GM12878 (cell line): ENCODE measurements at regions not wholly inside any gene's neighbourhood (a gene's known extent, or its start where the extent isn't known, plus 50 kb on each side); places are given as distances from the start of the nearest gene placed in this dataset.

ENCODE experiments used
- ATAC-seq: fragments of 200-7000 bp; cut with Tn5 transposase; 3 replicates; pipeline ENCODE4 v1.9.1; 2020; ENCODE audit warnings: mild to moderate bottlenecking, moderate library complexity
- BruUV-seq: library from RNA; stranded (reverse); fragments of 400-500 nt; replicated peaks from 2 replicates; lab custom pipeline; 2021; lab: Mats Ljungman, UMichigan
- CTCF ChIA-PET: fragments of 300-600 bp; sonication (Branson Sonifier 250); formaldehyde crosslinking; extraction: SDS; loops from one replicate; lab custom pipeline; 2021; ENCODE audit warnings: inconsistent platforms; lab: Yijun Ruan, JAX
- POLR2A ChIA-PET: fragments of 350-600 bp; formaldehyde crosslinking; extraction: SDS; loops from one replicate; lab custom pipeline; 2021; ENCODE audit warnings: inconsistent platforms; lab: Charles Lee
- RAD21 ChIA-PET: fragments of 300-600 bp; sonication (Branson Sonifier 250); formaldehyde crosslinking; loops from one replicate; lab custom pipeline; 2023; ENCODE audit warnings: antibody characterized with exemption; ENCODE audit not compliant: unreplicated experiment; lab: Charles Lee
- SMC1A ChIA-PET: fragments of 300-600 bp; sonication (Branson Sonifier 250); formaldehyde crosslinking; loops from one replicate; lab custom pipeline; 2023; ENCODE audit not compliant: unreplicated experiment, uncharacterized antibody; lab: Charles Lee
- DNase-seq: peaks from one replicate; pipeline ENCODE4 v3.0.0-alpha.2; 2011; ENCODE audit warnings: low read depth, low spot score
- FAIRE-seq: peaks from 3 replicates; lab custom pipeline; 2011; peaks lifted over from hg19 to GRCh38; lab: Jason Lieb, UNC
- H2AFZ ChIP-seq: 2 replicates; pipeline ENCODE4 v1.6.0; 2011; ENCODE audit warnings: low read depth, low read length, control low read depth; ENCODE audit not compliant: control insufficient read depth
- H3K27ac ChIP-seq: 2 replicates; pipeline ENCODE4 v1.5.1; 2011; ENCODE audit warnings: control low read depth; ENCODE audit not compliant: control insufficient read depth, insufficient read depth
- H3K27me3 ChIP-seq, 2 experiments: replicated peaks in 1 of 2; 2 replicates each; pipeline versions ENCODE4 v1.6.0 to v1.6.1; 2011; ENCODE audit warnings: low read length in 1 of 2; ENCODE audit not compliant: control insufficient read depth in 2 of 2, insufficient read depth in 2 of 2
- H3K36me3 ChIP-seq, 2 experiments: 2 replicates each; pipeline ENCODE4 v1.5.1; 2011; ENCODE audit warnings: low read length in 1 of 2; ENCODE audit not compliant: control insufficient read depth in 2 of 2, insufficient read depth in 2 of 2
- H3K4me1 ChIP-seq: 2 replicates; pipeline ENCODE4 v1.6.1; 2011; ENCODE audit warnings: mild to moderate bottlenecking, low read length, moderate library complexity, mixed read lengths; ENCODE audit not compliant: control insufficient read depth, insufficient read depth
- H3K4me2 ChIP-seq: 2 replicates; pipeline ENCODE4 v1.6.0; 2011; ENCODE audit warnings: control low read depth; ENCODE audit not compliant: control insufficient read depth, insufficient read depth
- H3K4me3 ChIP-seq: fragments of 200-600 bp; sonication (generic); 2 replicates; pipeline ENCODE4 v1.5.1; 2016
- H3K79me2 ChIP-seq: 2 replicates; pipeline ENCODE4 v1.6.0; 2011; ENCODE audit warnings: low read length; ENCODE audit not compliant: control insufficient read depth, insufficient read depth
- H3K9ac ChIP-seq: 2 replicates; pipeline ENCODE4 v1.8.0; 2011; ENCODE audit warnings: low read length, control low read depth, mixed read lengths; ENCODE audit not compliant: control insufficient read depth, insufficient read depth
- H3K9me3 ChIP-seq: replicated peaks from 3 replicates; pipeline ENCODE4 v1.5.1; 2011; ENCODE audit warnings: mild to moderate bottlenecking, low read length; ENCODE audit not compliant: control insufficient read depth, insufficient read depth
- H4K20me1 ChIP-seq: 2 replicates; pipeline ENCODE4 v1.6.0; 2011; ENCODE audit not compliant: control insufficient read depth, insufficient read depth
- SMAD5 ChIP-seq: IDR thresholded peaks from 2 replicates; pipeline ENCODE4 v1.6.1; 2016; ENCODE audit warnings: antibody characterized with exemption, low read depth
- SRF ChIP-seq, 2 experiments: IDR thresholded peaks; 2 replicates each; pipeline ENCODE4 v1.6.1; 2011; ENCODE audit warnings: low read depth in 2 of 2, low read length in 2 of 2, mild to moderate bottlenecking in 1 of 2, moderate library complexity in 1 of 2
- WRNIP1 ChIP-seq: IDR thresholded peaks from 2 replicates; pipeline ENCODE4 v1.6.1; 2011; ENCODE audit warnings: low read depth, low read length, improper control_type of control experiment, borderline replicate concordance
- ZNF217 ChIP-seq: fragments of 450-650 bp; IDR thresholded peaks from 2 replicates; pipeline ENCODE4 v1.6.1; 2017; ENCODE audit warnings: antibody characterized with exemption, mild to moderate bottlenecking
- WGBS: methylation state at CpG from one replicate; pipeline ENCODE4 v1.1.6; 2016; ENCODE audit warnings: low lambda C conversion rate; ENCODE audit not compliant: insufficient replicate concordance, insufficient coverage; ENCODE audit errors: missing lambda C conversion rate; 5-methylcytosine and 5-hydroxymethylcytosine counted together
- in situ Hi-C: fragments of 300-500 bp; cut with MboI; formaldehyde crosslinking; loops from 9 replicates; pipeline ENCODE4 v1.14.3; 2018; ENCODE audit warnings: mixed read lengths
- intact Hi-C: fragments of 100-400 bp; cut with micrococcal nuclease; formaldehyde crosslinking; loops from one replicate; pipeline ENCODE4 v1.14.2; 2022; ENCODE audit not compliant: unreplicated experiment
- TF ChIP-seq, protein P1 (sequence below): fragments of 450-650 bp; IDR thresholded peaks from 2 replicates; pipeline ENCODE4 v1.6.1; 2016; ENCODE audit warnings: mild to moderate bottlenecking
- TF ChIP-seq, protein P2 (sequence below): fragments of 450-650 bp; formaldehyde crosslinking; IDR thresholded peaks from 2 replicates; pipeline ENCODE4 v1.4.0; 2020; ENCODE audit warnings: mild to moderate bottlenecking, moderate library complexity
- TF ChIP-seq, protein P3 (sequence below): fragments of 450-650 bp; IDR thresholded peaks from 2 replicates; pipeline ENCODE4 v1.6.1; 2017; ENCODE audit warnings: mild to moderate bottlenecking, moderate library complexity

DNA sequence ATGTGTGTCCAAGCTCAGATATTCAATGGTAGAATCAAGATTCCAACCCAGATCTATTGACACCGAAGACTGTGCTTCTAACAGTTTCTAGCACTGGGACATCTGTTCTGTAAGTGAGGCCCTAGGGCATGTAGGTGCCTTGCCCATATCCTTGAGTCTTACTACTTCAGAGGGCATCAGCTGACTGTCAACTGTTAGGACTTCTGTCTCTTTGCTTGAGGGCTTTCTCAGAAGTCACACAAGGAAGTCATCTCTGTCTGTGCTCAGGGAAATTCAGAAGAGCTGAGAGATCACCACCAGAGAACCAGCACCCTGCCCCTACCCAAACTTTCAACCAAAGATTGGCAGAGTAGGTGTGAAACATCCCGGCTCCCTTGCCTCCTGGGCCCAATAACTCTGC is 403.6 kb upstream of the PROK2 start:
- intact Hi-C loops: no loop called here
- ChIA-PET POLR2A (no interaction called here), CTCF (interaction anchor here (0.6 to 0.7 kb wide), 2 partner anchors 496 to 684 kb away, joined by 3 read pairs; no protein-coding TSS in a partner anchor), SMC1A (no interaction called here), RAD21 (no interaction called here)
- Histone ChIP-seq H3K4me1 (peaks cover 5% of the 10 kb centered on the region; the same call in 1 of the 2 replicates), H3K79me2 (no peaks in the 10 kb centered on the region), H2AFZ (no peak overlapping the region), H3K27me3 (no peaks in the 10 kb centered on the region), H3K4me3 (no peak overlapping the region), H3K9me3 (peaks cover 2% of the 10 kb centered on the region; the same call in 1 of the 3 replicates), H3K36me3 (no peaks in the 10 kb centered on the region), H4K20me1 (no peaks in the 10 kb centered on the region), H3K27ac (no peak overlapping the region), H3K4me2 (no peak overlapping the region), H3K9ac (no peak overlapping the region)
- FAIRE-seq: no peak
- 100% methylated on average over 2 of the region's 2 CpGs for WGBS
- TF ChIP-seq, protein P1, sequence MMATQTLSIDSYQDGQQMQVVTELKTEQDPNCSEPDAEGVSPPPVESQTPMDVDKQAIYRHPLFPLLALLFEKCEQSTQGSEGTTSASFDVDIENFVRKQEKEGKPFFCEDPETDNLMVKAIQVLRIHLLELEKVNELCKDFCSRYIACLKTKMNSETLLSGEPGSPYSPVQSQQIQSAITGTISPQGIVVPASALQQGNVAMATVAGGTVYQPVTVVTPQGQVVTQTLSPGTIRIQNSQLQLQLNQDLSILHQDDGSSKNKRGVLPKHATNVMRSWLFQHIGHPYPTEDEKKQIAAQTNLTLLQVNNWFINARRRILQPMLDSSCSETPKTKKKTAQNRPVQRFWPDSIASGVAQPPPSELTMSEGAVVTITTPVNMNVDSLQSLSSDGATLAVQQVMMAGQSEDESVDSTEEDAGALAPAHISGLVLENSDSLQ: no peak
- TF ChIP-seq, protein P2, sequence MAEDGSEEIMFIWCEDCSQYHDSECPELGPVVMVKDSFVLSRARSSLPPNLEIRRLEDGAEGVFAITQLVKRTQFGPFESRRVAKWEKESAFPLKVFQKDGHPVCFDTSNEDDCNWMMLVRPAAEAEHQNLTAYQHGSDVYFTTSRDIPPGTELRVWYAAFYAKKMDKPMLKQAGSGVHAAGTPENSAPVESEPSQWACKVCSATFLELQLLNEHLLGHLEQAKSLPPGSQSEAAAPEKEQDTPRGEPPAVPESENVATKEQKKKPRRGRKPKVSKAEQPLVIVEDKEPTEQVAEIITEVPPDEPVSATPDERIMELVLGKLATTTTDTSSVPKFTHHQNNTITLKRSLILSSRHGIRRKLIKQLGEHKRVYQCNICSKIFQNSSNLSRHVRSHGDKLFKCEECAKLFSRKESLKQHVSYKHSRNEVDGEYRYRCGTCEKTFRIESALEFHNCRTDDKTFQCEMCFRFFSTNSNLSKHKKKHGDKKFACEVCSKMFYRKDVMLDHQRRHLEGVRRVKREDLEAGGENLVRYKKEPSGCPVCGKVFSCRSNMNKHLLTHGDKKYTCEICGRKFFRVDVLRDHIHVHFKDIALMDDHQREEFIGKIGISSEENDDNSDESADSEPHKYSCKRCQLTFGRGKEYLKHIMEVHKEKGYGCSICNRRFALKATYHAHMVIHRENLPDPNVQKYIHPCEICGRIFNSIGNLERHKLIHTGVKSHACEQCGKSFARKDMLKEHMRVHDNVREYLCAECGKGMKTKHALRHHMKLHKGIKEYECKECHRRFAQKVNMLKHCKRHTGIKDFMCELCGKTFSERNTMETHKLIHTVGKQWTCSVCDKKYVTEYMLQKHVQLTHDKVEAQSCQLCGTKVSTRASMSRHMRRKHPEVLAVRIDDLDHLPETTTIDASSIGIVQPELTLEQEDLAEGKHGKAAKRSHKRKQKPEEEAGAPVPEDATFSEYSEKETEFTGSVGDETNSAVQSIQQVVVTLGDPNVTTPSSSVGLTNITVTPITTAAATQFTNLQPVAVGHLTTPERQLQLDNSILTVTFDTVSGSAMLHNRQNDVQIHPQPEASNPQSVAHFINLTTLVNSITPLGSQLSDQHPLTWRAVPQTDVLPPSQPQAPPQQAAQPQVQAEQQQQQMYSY (CRISPR knock-in tag): no peak
- TF ChIP-seq SMAD5 (no peak), WRNIP1 (no peak), ZNF217 (no peak), SRF (IDR thresholded peaks at IDR 0.05; ENCODE audit: low read depth in 2 of 2, low read length in 2 of 2) (no peak)
- TF ChIP-seq, protein P3, sequence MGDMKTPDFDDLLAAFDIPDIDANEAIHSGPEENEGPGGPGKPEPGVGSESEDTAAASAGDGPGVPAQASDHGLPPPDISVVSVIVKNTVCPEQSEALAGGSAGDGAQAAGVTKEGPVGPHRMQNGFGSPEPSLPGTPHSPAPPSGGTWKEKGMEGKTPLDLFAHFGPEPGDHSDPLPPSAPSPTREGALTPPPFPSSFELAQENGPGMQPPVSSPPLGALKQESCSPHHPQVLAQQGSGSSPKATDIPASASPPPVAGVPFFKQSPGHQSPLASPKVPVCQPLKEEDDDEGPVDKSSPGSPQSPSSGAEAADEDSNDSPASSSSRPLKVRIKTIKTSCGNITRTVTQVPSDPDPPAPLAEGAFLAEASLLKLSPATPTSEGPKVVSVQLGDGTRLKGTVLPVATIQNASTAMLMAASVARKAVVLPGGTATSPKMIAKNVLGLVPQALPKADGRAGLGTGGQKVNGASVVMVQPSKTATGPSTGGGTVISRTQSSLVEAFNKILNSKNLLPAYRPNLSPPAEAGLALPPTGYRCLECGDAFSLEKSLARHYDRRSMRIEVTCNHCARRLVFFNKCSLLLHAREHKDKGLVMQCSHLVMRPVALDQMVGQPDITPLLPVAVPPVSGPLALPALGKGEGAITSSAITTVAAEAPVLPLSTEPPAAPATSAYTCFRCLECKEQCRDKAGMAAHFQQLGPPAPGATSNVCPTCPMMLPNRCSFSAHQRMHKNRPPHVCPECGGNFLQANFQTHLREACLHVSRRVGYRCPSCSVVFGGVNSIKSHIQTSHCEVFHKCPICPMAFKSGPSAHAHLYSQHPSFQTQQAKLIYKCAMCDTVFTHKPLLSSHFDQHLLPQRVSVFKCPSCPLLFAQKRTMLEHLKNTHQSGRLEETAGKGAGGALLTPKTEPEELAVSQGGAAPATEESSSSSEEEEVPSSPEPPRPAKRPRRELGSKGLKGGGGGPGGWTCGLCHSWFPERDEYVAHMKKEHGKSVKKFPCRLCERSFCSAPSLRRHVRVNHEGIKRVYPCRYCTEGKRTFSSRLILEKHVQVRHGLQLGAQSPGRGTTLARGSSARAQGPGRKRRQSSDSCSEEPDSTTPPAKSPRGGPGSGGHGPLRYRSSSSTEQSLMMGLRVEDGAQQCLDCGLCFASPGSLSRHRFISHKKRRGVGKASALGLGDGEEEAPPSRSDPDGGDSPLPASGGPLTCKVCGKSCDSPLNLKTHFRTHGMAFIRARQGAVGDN: no peak
- ATAC-seq: no peak
- BruUV-seq: no TSS peak
- no peak for DNase-seq
- in situ Hi-C loops: no loop called here
